ENCODE measurements at regions not wholly inside any gene's neighbourhood (a gene's known extent, or its start where the extent isn't known, plus 50 kb on each side); places are given as distances from the start of the nearest gene placed in this dataset.

- no peak for DNase-seq (ENCODE audit: low read depth in 4 of 4, low spot score in 1 of 4)
Observed at GRCh38 chr6:147903931-147904330, 395.4 kb downstream of the SAMD5 start.

DNA sequence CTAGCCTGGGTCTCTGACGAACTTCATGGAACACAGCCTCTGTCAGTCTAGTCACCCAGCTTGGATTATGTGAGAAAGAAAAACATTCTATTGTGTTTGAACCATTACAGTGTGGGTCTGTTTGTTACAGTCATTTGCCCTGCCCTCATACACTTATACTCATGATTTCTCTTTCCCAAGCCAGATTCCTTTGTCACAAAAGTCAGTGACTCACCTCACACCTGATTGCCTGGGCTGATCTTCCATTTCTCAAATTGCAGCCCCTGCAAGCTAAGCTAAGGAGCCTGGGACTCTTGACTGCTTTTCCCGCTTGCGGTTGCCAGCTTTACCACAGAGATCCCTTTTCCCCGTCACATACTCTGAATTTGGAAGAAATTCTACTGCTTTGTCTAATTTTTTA lies 395.9 kb downstream of the SAMD5 start:
- DNase-seq (ENCODE audit: low read depth in 4 of 4, low spot score in 1 of 4), result no peak

GRCh38 chr6:147905711-147906110 lies 397.2 kb downstream of the SAMD5 start:
- DNase-seq (ENCODE audit: low read depth in 4 of 4, low spot score in 1 of 4), result no peak

GRCh38 chr6:147906361-147906760 lies 397.9 kb downstream of the SAMD5 start:
- no peak for DNase-seq (ENCODE audit: low read depth in 4 of 4, low spot score in 1 of 4)

- no peak for DNase-seq (ENCODE audit: low read depth in 4 of 4, low spot score in 1 of 4)
Observed at GRCh38 chr6:147909640-147910039, 401.1 kb downstream of the SAMD5 start.

DNA sequence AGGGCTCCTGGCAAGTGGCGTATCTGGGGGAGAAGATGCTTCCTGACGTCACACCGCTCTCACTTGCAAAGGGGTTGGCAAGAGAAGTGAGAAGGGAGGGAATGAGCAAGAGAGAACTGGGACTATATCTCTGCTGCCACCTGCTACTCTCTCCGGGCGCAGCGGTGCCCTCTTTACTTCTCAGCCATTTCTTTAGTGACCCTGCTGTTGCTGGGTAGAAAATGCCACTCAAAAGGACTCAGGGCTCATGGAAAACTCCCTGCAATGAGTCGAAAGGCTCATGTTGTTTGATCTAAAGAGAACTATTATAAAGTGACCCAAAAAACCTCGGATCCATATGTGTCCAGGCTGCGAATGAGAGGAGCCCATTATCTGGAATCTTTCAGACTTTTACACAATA lies 401.8 kb downstream of the SAMD5 start:
- DNase-seq (ENCODE audit: low read depth in 4 of 4, low spot score in 1 of 4), result no peak

DNA sequence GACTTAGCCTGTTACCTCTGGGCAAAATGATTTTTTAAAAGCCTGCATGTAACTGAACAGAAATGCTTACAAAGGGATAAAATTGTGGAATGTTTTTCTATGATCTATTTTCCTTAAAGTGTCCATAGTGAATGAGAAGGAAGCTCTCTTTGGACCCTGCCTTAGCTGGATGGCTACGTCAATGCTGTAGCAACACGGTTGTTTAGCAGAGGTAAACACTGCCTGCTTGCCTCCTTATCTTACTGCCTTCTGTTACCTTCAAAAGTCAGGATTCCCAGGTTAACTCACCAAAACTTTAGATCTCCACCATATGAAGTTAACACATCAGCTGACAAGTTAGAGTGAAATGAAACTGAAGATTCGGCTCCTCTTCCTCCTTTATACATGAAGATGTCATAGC lies 402.6 kb downstream of the SAMD5 start:
- no peak for DNase-seq (ENCODE audit: low read depth in 4 of 4, low spot score in 1 of 4)

DNA sequence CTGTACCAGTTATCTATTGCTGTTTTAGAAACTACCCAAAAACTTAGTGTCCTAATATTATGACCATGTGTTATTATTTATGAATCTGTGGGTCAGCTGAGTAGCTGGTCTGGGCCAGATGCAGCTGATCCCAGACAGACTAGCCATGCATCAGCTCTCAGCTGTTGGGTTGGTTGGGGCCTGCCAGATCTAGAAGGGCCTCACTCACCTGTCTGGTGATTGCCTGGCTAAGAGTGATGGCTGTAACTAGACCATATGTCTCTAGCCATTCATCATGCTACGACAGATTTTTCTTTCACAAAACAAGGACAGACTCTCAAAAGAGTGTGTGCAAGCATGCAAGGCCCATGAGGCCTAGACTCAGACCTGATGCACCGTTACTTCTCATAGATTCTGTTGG lies 403.2 kb downstream of the SAMD5 start:
- no peak for DNase-seq (ENCODE audit: low read depth in 4 of 4, low spot score in 1 of 4)

- DNase-seq (ENCODE audit: low read depth in 4 of 4, low spot score in 1 of 4), result no peak
Observed at GRCh38 chr6:147922799-147923198, 414.3 kb downstream of the SAMD5 start.

DNA sequence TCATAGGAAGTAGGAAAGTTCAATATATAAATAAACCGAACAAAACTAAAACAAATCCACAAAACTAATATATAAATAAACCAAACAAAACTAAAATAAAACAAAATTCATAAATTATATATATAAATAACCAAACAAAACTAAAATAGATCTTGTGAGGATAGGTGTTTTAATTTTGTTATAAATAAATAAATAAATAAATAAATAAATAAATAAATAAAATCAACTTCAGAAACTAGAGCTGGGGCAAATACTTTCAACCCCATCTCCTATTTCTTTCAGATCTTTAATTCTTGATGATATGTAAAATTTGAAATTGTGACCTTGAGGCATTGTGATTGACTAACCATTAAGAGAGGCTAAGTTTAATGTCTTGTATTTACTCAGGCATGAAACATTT lies 416.1 kb downstream of the SAMD5 start:
- DNase-seq (ENCODE audit: low read depth in 4 of 4, low spot score in 1 of 4), result no peak

DNA sequence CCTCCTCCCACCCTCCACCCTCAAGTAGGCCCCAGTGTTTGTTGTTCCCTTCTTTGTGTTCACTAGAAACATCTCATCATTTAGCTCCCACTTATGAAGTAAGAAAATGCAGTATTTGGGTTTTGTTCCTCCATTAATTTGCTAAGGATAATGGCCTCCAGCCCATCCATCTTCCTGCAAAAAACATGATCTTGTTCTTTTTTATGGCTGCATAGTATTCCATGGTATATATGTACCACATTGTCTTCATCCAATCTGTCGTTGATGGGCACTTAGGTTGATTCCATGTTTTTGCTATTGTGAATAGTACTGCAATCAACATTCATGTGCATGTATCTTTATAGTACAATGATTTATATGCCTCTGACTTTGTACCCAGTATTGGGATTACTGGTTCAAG lies 416.8 kb upstream of the SASH1 start:
- DNase-seq (ENCODE audit: low read depth in 4 of 4, low spot score in 1 of 4), result no peak

DNA sequence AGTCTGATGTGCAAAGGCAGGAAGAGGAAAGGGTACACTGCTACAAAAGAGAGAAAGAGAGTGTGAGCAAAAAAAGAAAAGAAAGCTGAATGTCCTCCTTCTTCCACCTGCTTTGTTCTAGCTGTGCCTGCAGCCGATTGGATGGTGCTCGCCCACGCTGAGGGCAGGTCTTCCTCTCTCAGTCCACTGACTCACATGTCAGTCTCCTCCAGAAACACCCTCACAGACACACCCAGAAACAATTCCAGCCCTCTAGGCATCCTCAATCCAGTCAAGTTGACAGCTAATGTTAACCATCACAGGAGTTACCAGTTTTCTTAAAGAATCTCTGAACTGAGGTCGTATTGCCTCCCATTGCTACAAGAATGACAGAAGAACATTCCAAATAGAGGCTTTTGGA lies 411.9 kb upstream of the SASH1 start:
- DNase-seq (ENCODE audit: low read depth in 4 of 4, low spot score in 1 of 4), result no peak

- DNase-seq (ENCODE audit: low read depth in 4 of 4, low spot score in 1 of 4), result no peak
Observed at GRCh38 chr6:147933224-147933623, 409.4 kb upstream of the SASH1 start.

- DNase-seq (ENCODE audit: low read depth in 4 of 4, low spot score in 1 of 4), result no peak
Observed at GRCh38 chr6:147935656-147936055, 407.0 kb upstream of the SASH1 start.

- no peak for DNase-seq (ENCODE audit: low read depth in 4 of 4, low spot score in 1 of 4)
Observed at GRCh38 chr6:147936703-147937470, 405.8 kb upstream of the SASH1 start.

GRCh38 chr6:147941143-147941542 lies 401.5 kb upstream of the SASH1 start:
- no peak for DNase-seq (ENCODE audit: low read depth in 4 of 4, low spot score in 1 of 4)

GRCh38 chr6:147942363-147942762 lies 400.3 kb upstream of the SASH1 start:
- no peak for DNase-seq (ENCODE audit: low read depth in 4 of 4, low spot score in 1 of 4)

- no peak for DNase-seq (ENCODE audit: low read depth in 4 of 4, low spot score in 1 of 4)
Observed at GRCh38 chr6:147944122-147944521, 398.5 kb upstream of the SASH1 start.

DNA sequence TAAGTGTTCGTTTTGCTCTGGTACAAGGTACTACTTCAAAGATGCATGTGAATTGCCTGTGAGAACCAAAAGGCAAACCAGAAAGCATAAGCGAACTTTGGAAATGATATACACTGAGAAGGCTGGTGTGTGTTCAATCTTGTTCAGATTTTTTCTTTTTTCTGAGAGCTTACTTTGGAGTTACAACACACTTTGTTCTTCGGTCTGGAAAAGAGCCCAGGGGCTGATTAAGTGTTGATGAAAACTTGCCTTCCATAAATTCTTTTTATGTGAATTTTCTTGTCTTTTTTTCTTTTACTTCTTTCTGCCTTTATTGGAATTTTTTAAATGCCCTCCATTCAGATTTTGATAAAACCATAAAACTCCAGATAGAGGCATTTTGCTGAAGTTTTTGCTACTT lies 395.1 kb upstream of the SASH1 start:
- no peak for DNase-seq (ENCODE audit: low read depth in 4 of 4, low spot score in 1 of 4)

DNA sequence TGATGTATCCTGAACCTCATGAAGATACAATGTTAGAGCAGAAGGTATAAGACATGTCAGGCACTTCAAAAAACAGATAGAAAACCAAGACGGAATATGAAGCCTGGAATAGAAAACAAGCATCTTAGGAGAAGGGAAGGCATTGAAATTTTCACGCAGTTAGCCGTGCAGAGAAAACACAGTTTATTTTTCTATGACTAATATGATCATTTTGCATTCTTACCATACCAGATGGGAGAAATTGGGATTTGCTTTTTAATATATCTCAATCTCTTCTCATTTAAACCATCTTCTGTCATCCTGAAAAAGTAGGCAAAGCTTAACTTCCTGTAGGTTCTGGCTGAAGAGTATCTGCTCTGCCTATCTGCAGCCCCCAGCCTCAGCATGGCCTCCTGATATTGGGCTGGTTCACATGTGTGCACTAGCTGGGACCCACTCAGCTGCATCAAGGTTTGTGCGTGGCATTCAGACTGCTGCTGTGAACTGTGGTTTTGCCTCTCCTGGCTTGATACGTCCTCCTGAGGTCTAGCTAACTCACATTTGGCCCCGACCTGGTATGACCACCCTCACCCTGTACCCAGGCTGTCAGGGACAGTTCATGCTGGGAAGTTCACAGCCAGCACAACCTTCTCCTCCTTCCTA lies 392.5 kb upstream of the SASH1 start:
- DNase-seq (ENCODE audit: low read depth in 4 of 4, low spot score in 1 of 4), result no peak

DNA sequence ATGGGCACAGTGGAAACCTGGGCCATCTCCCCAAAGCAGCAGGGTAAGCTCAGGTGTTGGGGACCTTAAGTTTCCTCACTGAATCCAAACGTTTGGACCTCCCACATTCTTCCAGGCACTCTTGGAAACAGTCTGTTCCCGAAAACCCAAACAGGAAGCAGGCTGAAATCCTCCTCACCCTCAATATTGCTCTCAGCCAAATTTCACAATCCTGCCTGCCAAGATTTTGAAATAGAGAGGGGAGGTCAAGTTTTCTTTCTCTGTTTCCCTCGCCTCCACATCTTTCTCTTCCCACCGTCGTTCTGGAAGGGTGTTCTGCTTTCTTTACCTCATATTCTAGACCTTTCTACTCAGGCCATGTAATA lies 392.0 kb upstream of the SASH1 start:
- no peak for DNase-seq (ENCODE audit: low read depth in 4 of 4, low spot score in 1 of 4)

DNA sequence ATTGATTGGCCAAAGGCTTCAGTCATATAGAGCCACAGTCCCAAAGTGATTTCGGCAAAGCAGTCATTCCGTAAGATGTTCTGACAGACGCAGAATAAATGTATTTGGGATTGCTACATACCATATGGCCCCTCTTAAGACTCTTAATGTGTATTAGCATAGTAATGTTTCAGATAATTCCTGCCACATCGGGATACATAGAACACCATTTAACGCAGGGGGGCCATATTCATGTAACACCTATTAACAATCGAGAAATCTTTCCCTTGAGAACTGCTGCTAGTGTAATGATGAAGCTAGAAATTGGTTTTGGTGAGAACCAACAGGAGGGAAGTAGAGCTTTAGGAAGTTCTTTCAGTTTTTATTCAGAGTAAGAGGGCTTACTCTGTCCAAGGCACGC lies 390.9 kb upstream of the SASH1 start:
- DNase-seq (ENCODE audit: low read depth in 4 of 4, low spot score in 1 of 4), result no peak

- no peak for DNase-seq (ENCODE audit: low read depth in 4 of 4, low spot score in 1 of 4)
Observed at GRCh38 chr6:147954938-147955337, 387.7 kb upstream of the SASH1 start.
